Medulla oblongata (tissue), 1 donor: ENCODE measurements at regions not wholly inside any gene's neighbourhood (a gene's known extent, or its start where the extent isn't known, plus 50 kb on each side); places are given as distances from the start of the nearest gene placed in this dataset.
"Not testable (repeated sequence)": the region's sequence is repeated elsewhere in the genome, so short reads cannot be mapped to it uniquely, and the experiment has no call there.

Experiments
- DNase-seq: peaks from one replicate; pipeline ENCODE4 v3.0.0-alpha.2; 2015; ENCODE audit errors: extremely low spot score

GRCh38 chr5:10130881-10131280, 118.8 kb downstream of the ATPSCKMT start:
- no peak for DNase-seq

DNA sequence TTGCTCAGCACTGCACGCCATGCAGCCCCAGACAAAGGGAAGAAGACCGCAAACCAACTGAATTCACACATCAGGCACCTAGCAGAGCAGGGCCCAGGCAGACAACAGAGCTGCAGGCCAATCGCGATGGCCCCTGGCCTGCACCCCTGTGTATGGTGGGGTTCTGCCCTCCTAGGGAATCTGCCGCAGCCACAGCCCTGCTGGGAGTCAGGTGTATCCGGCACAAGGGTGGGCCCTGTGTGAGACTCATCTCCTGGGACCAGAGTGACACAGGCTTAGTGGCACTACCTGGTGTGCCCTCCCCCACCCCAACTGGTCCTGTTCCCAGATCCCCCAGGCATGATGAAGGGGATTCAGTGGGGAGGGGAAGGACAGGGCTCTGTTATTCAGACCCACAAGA, 122.8 kb downstream of the ATPSCKMT start:
- no peak for DNase-seq

DNA sequence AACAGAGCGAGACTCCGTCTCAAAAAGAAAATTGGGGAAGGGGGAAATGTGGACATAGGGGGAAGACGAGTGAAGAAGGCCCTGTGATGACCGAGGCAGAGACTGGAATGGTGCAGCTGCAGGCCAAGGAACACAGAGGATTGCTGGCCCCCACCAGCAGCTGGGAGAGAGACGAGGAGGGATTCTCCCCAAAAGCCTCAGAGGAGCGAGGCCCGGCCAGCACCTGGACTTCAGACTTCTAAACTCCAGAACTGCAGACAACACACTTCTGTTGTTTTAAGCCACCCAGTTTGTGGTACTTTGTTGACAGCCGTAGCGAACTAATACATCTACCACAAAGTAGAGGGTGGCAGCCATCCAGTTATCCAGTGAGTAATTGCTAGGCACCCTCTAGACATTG, 124.6 kb downstream of the ATPSCKMT start:
- DNase-seq: no peak

- DNase-seq: peak; percentile 96
Observed at GRCh38 chr5:10124287-10124686, 125.4 kb downstream of the ATPSCKMT start.

GRCh38 chr5:10123254-10123989, 126.3 kb downstream of the ATPSCKMT start:
- DNase-seq: no peak

DNA sequence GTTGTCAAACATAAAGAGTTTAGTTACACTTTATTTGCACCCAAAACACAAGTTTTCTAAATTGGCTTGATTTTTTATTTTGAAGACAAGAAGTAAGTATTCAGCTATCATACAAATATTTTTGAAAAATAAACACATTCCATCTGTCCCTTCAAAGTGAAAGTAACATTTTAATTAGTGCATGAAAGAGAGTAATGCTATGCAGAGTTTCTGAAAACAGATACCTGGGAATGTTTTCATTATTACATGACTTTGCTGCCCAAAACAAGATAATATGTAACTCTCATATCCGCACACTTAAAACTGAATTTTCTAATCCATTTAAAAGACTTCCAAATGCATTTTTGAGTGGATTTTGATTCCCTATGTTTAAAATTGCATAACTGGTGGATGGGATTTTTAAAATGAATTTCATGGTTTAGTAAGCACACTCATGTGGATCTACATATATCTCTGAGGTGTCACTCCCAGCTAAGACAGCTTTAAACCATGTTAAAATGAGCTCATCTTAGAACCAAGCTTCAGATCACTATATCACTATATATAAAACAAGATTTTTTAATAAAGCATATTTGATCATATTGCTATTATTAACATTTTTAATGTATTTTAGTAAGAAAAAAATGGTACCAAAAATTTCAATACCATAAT, 127.5 kb downstream of the ATPSCKMT start:
- DNase-seq: no peak

DNA sequence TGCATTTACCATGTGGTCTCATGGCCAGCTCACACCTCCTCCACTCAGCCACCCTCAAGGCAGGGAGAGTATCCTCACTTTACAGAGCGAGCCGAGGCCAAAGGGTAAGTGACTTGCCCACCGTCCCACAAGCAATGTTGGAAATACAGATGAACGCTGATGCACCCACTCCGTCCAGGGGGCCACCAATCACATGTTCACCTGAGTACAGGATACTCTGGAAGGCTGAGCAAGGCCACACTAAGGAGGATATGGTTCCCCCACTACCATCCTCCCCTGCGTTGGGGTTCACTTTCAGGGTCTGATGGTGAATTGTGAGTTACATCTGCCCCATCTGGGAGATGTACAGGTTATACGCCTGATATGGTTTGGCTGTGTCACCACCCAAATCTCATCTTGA, 128.8 kb downstream of the ATPSCKMT start:
- DNase-seq: no peak

DNA sequence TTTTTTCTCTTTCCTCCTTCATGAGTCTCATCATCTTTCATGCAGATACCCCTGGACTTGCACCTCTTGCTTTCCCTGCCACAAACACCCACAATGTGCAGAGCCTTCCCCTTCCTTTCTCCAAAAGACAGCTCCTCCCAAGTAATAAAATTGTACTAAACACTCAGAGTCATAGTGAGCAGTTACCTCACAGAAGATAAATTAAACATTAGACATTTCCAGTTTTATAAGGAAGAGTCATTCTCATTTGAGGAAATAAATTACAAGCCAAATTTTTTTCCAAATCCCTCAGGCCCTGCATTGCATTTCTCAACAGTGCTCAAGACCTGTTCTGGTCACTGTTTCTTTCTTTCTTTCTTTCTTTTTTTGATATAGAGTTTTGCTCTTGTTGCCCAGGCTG, 131.5 kb downstream of the ATPSCKMT start:
- DNase-seq: no peak

DNA sequence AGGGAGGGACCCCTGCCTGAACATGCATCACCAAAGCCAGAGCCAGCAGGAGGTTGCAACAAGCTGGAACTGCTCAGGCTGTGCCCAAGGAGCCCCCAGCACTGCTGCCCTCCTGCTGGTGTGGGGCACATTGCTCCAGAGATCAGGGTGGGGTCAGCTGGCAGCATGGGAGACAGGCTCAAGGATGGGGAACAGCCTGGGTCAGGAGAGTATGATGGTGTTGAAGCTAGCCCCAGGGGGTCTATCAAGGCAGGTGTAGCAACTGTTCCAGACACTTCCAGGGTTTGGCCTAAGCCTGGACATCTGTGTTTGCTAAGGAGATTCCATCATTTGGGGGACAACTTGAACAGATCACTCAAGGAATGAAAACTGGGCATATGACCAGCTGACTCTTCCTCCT, 133.1 kb downstream of the ATPSCKMT start:
- no peak for DNase-seq

DNA sequence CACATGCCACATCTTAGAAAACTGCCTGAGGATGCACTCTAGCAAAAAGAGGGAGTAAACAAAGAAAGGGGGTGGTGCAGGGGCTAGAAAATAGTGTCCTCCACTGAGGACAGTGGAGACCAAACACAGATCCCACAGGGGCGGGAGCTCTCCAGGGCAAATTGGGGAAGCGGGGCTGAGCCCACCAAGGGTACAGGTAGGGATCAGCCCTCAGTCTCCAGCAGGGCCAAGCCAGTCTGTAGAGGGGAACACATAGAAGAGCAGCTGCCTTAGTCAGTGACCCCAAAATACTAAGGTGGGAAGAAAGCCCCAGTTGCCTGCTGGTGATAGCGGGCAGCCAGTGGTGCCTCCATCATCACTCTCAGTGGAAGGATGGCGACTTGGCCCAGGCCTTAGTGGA, 134.0 kb downstream of the ATPSCKMT start:
- no peak for DNase-seq

- DNase-seq: peak; percentile 63
Observed at GRCh38 chr5:10111571-10111970, 138.1 kb downstream of the ATPSCKMT start.

DNA sequence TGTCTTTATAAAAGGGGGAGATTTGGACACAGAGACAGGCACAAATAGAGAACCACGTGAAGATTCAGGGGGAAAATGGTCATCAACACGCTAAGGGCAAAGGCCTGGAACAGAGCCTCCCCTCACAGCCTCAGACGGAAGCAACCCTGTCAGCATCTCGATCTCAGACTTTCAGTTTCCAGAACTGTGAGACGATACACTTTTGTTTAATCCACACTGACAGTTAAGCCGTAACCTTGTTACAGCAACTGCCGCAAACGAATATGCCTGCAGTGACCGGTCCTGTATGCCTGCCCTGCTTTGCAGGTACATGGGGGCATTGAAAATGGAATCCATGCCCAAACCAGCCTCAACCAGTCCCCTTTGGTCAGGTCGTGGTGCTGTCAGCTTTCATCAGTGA, 139.5 kb downstream of the ATPSCKMT start:
- no peak for DNase-seq

DNA sequence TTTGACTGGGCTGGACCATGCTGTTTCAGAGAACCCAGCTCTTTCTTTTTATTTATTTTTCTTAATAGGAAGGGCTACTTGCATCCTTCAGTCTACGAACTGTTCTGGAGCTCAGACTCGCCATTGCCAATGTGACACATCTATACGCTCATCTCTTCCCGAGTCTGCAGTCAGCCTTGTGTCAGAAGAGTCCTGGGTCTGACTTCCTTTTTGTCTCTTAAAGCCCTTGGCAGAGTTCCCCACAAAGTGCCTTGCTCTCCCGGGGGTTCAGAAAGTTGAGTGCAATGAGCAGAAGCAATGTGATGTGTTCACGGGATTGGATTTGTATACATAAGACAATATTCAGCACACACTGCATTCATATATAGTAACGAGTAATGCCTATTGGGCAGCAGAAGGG, 140.4 kb downstream of the ATPSCKMT start:
- no peak for DNase-seq

GRCh38 chr5:10106806-10107205, 142.9 kb downstream of the ATPSCKMT start:
- DNase-seq: no peak

DNA sequence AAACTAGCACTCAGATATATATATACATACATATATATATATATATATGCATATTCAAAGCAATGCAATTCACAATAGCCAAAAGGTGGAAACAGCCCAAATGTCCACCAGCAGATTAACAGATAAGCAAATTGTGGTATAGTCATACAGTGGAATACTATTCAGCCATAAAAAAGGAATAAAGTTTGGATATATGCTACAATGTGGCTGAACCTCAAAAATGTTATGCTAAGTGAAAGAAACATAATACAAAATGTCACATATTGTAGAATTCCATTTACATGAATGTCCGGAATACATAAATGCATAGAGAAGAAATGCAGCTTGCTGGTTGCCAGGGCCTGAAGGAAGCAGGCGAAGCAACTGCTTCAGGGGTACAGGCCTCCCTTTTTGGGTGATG, 143.4 kb downstream of the ATPSCKMT start:
- DNase-seq: no peak

DNA sequence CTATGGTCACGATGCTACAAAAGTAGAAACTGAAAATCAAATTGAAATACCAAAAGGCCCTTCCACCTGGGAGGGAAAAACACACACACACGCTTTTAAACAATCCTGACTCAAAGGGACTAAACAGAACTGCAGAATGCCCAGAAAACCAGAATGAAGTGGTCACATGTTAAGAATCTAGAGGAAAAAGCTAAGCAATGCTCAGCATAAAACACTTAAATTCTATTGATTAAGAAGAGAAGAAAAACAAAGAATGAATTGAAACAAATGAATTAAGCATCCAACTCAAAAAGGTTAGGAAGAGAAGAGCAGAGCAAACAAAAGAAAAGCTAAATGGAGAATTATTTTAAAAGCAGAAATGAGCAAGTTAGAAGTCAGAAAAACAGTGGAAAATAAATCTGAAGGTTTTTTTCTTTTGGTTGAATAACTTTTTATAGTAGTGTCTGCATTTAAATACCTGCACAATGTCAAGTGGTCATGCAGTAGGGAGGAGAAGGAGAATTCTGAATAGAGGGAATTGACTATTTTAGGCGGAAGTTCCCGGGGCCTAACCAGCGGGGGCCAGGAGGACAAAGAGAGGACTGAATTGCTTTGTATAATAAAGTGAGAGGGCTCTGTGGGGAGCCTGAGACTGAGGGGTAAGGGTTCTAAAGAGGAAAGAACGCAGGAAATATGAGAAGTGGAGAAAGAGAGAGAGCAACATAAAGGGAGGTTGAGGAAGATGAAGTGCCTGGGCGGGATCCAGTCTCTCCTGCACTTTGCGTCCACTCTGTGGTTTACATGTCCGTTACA, 146.8 kb downstream of the ATPSCKMT start:
- no peak for DNase-seq

DNA sequence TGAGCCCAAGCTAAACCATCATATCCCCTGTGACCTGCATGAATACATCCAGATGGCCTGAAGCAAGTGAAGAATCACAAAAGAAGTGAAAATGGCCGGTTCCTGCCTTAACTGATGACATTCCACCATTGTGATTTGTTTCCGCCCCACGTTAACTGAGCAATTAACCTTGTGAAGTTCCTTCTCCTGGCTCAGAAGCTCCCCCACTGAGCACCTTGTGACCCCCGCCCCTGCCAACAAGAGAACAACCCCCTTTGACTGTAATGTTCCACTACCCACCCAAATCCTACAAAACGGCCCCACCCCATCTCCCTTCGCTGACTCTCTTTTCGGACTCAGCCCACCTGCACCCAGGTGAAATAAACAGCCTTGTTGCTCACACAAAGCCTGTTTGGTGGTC, 147.5 kb downstream of the ATPSCKMT start:
- not testable (repeated sequence) for DNase-seq

DNA sequence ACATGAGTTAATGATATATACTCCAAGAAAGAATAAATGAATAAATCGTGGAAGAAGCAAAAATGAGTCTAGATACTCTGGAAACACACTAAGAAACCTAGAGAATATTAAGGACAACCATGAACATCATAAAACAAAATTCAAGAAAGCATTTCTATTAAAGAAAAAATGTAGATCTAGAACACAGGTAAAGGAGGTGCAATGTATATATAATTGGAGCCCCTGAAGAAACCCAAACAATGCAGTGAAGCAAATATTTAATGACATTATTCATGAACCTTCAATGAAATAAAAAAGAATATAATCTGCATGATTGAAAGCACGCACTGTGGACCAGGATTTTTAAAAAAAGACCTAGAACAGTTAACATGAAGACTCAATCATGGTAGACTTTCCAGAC, 150.1 kb downstream of the ATPSCKMT start:
- DNase-seq: no peak

- DNase-seq: no peak
Observed at GRCh38 chr5:10091701-10092100, 158.0 kb downstream of the ATPSCKMT start.

DNA sequence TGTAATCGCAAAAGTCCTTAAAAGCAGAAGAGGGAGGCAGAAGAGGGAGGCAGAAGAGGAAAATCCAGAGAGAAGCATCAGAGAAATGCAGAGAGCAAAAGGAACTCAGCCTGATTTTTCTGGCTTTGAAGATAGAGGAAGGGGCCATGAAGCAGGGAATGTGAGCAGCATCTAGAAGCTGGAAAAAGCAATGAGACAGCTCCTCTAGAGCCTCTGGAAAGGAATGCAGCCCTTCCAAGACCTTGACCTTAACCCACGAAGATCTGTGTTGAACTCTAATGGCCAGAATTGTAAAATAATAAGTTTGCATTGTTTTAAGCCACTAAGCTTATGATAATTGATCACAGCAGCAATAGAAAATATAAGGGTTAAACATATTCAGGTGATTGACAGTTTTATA, 159.6 kb downstream of the ATPSCKMT start:
- no peak for DNase-seq

DNA sequence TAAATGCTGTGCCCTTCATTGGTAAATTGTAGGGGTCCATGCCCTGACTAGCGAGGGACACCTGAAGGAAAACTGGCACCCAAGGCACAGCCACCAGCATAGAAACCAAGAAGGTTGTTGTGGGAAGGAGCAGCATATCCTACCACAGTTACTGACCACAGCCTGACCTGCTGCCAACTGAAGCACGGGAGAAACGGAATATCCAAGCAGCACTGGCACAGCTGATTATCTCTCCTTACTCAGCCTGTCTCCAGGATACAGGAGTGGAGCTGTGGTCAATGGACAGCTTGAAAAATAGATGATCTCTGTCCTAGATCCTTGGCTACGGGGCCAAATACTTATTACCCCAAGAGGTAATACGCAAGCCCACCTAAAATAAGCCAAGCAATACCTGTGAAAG, 164.5 kb downstream of the ATPSCKMT start:
- DNase-seq: no peak

DNA sequence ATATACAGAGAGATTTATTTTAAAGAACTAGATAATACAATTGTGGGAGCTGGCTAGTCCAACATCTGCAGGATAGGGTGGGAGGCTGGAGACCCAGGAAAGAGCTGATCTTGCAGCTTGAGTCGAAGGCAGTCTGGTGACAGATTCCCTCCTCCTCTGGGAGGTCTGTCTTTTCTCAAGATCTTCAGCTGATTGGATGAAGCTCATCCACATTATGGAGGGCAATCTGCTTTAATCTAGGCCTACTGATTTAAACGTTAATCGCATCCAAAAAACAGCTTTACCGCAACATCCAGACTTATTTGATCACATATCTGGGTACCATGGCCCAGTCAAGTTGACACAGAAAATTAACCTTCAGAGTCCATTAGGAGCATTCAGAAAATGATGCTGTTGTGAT, 168.1 kb downstream of the ATPSCKMT start:
- DNase-seq: no peak
